ENCODE measurements at regions not wholly inside any gene's neighbourhood (a gene's known extent, or its start where the extent isn't known, plus 50 kb on each side); places are given as distances from the start of the nearest gene placed in this dataset.

DNA sequence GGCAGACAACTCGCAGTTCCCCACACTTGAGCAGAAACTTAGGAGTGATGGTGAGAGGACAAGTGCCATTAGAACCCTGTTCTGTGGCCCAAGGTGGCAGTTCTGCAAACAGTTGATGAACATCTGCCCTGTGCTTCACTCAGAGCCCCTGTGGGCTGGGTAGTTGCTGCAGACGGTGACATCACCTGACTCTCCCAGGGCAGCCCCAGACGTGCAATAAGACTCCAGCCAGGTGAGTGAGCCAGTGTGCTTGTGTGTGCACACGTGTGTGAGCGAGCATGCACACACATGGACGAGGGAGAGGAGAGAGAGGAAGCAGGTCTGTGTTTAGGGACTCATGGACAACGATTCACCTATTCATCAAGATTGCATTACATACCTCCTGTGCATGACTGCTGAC lies 136.0 kb upstream of the GLI2 start:
- no peaks in the 10 kb centered on the region for H3K9me3 ChIP-seq
- peaks cover 64 to 68% of the 10 kb centered on the region in 2 experiments for H3K4me1 ChIP-seq (ENCODE audit: control insufficient read depth in 1 of 2, insufficient read depth in 1 of 2, low read depth in 1 of 2, low read length in 1 of 2)
- no peaks in the 10 kb centered on the region for H3K36me3 ChIP-seq
- TF ChIP-seq CTCF (IDR thresholded peaks at IDR 0.05) = no peak
- H3K27ac ChIP-seq = no peak overlapping the region
- H3K4me3 ChIP-seq (ENCODE audit: low read depth in 1 of 2, low read length in 1 of 2) = no peak overlapping the region
- H3K27me3 ChIP-seq = no peaks in the 10 kb centered on the region

GRCh38 chr2:120600335-120600734 lies 135.3 kb upstream of the GLI2 start:
- Histone ChIP-seq H3K4me1 (ENCODE audit: control insufficient read depth in 1 of 2, insufficient read depth in 1 of 2, low read depth in 1 of 2, low read length in 1 of 2) (peaks cover 64 to 68% of the 10 kb centered on the region in 2 experiments), H3K9me3 (no peaks in the 10 kb centered on the region), H3K36me3 (no peaks in the 10 kb centered on the region), H3K27ac (no peak overlapping the region), H3K27me3 (no peaks in the 10 kb centered on the region), H3K4me3 (ENCODE audit: low read depth in 1 of 2, low read length in 1 of 2) (no peak overlapping the region)
- no peak for TF ChIP-seq CTCF (IDR thresholded peaks at IDR 0.05)

- Histone ChIP-seq H3K4me1 (ENCODE audit: control insufficient read depth in 1 of 2, insufficient read depth in 1 of 2, low read depth in 1 of 2, low read length in 1 of 2) (peaks cover 64 to 68% of the 10 kb centered on the region in 2 experiments), H3K27me3 (no peaks in the 10 kb centered on the region), H3K4me3 (ENCODE audit: low read depth in 1 of 2, low read length in 1 of 2) (no peak overlapping the region), H3K9me3 (no peaks in the 10 kb centered on the region), H3K27ac (no peak overlapping the region), H3K36me3 (no peaks in the 10 kb centered on the region)
- no peak for TF ChIP-seq CTCF (IDR thresholded peaks at IDR 0.05)
Measured at GRCh38 chr2:120600786-120601185, 134.9 kb upstream of the GLI2 start.

DNA sequence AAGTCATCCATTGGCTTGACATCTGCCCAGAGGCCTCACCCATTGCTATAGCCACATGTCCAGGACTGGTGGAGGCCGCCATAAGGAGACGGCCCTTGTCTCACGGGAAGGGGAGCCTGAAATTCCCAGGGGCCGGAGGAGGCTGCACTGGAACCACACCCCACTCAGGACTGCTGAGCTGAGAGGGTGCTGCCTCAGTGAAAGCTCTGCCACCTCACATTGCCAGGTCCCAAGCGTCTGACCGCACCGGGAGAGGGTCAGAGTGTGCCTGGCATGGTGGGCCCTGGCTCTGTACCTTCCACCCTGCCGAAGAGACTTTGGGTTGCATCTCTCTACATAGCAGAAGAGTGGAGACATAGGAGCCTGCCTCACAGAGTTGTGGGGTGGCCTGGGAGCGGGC lies 134.1 kb upstream of the GLI2 start:
- Histone ChIP-seq H3K4me1 (ENCODE audit: control insufficient read depth in 1 of 2, insufficient read depth in 1 of 2, low read depth in 1 of 2, low read length in 1 of 2) (peaks cover 64 to 68% of the 10 kb centered on the region in 2 experiments), H3K27me3 (no peaks in the 10 kb centered on the region)

DNA sequence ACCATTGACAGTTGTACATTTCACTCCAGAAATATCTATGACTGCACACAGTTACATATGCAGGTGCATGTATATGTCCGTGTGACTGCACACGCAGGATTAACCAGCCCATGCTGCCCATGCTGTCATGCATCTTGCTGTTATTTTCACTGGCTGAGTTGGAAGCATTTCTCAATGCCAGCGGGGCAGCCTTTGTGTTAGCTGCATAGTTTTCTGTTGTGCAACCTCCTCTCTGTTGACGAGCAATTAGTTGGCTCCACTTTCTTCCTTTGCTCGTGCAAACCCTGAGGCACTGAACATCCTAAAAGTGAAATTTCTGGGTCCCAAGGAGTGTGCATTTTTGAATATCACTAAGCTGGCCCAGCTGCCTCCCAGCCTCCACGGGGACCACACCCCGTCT lies 133.4 kb upstream of the GLI2 start:
- no peak for TF ChIP-seq CTCF (IDR thresholded peaks at IDR 0.05)
- H3K36me3 ChIP-seq = no peaks in the 10 kb centered on the region
- no peak overlapping the region for H3K4me3 ChIP-seq (ENCODE audit: low read depth in 1 of 2, low read length in 1 of 2)
- H3K9me3 ChIP-seq = no peaks in the 10 kb centered on the region
- no peaks in the 10 kb centered on the region for H3K27me3 ChIP-seq
- peak overlapping the region; percentile 6 for H3K27ac ChIP-seq
- peaks cover 60 to 67% of the 10 kb centered on the region in 2 experiments for H3K4me1 ChIP-seq (ENCODE audit: control insufficient read depth in 1 of 2, insufficient read depth in 1 of 2, low read depth in 1 of 2, low read length in 1 of 2)

More for the DNA sequence above, 134.1 kb upstream of the GLI2 start:
- no peak overlapping the region for H3K27ac ChIP-seq
- no peaks in the 10 kb centered on the region for H3K9me3 ChIP-seq
- no peaks in the 10 kb centered on the region for H3K36me3 ChIP-seq
- TF ChIP-seq CTCF (IDR thresholded peaks at IDR 0.05) = no peak
- H3K4me3 ChIP-seq (ENCODE audit: low read depth in 1 of 2, low read length in 1 of 2) = no peak overlapping the region

DNA sequence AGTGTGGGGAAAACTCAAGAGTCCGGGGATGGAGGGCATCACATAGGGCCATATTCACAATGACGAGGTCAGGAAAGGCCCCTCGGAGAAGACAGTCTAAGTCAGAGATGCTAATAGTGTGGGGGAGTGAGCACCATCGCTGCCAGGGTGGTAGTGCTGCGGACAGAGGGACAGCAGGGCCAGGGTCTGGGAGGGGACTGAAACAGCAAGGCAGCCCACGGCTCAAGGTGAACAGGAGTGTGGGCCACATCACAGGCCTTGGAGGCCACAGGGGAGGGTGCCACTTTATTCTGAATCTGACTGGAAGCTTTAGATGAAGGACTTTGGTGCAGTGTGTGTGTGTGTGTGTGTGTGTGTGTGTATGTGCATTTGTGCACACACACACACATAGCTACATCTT lies 130.9 kb upstream of the GLI2 start:
- no peaks in the 10 kb centered on the region for H3K36me3 ChIP-seq
- no peaks in the 10 kb centered on the region for H3K9me3 ChIP-seq
- H3K27me3 ChIP-seq = no peaks in the 10 kb centered on the region
- TF ChIP-seq CTCF (IDR thresholded peaks at IDR 0.05) = no peak
- peaks cover 39 to 42% of the 10 kb centered on the region in 2 experiments for H3K4me1 ChIP-seq (ENCODE audit: control insufficient read depth in 1 of 2, insufficient read depth in 1 of 2, low read depth in 1 of 2, low read length in 1 of 2)
- peak overlapping the region; percentile 75 for H3K27ac ChIP-seq
- no peak overlapping the region for H3K4me3 ChIP-seq (ENCODE audit: low read depth in 1 of 2, low read length in 1 of 2)

All from neutrophil (primary cell).